HL-60 (cell line): ENCODE measurements at regions not wholly inside any gene's neighbourhood (a gene's known extent, or its start where the extent isn't known, plus 50 kb on each side); places are given as distances from the start of the nearest gene placed in this dataset.

Experiments
- DNase-seq, 2 experiments: peaks; one replicate each; pipeline ENCODE4 v3.0.0-alpha.2; 2010 to 2020; ENCODE audit warnings: low read depth in 1 of 2, low spot score in 1 of 2
- H3K27ac ChIP-seq: fragments of 250-450 bp; sonication (Bioruptor Pico); replicated peaks from 2 replicates; pipeline ENCODE4 v1.5.1; 2020; ENCODE audit warnings: mild to moderate bottlenecking, moderate library complexity
- H3K27me3 ChIP-seq: fragments of 250-450 bp; sonication (Bioruptor Pico); 2 replicates; pipeline ENCODE4 v1.5.1; 2021; ENCODE audit warnings: mild to moderate bottlenecking, moderate library complexity; ENCODE audit not compliant: insufficient read depth, poor library complexity, severe bottlenecking
- H3K4me3 ChIP-seq: replicated peaks from 2 replicates; pipeline ENCODE4 v1.5.1; 2011; ENCODE audit warnings: mild to moderate bottlenecking, control low read depth, low read length; ENCODE audit not compliant: insufficient read depth
- CTCF ChIP-seq: IDR thresholded peaks from one replicate; pipeline ENCODE4 v1.5.1; 2011; ENCODE audit warnings: low read length, control low read depth, inconsistent platforms; ENCODE audit not compliant: insufficient read depth
- GABPA ChIP-seq: IDR thresholded peaks from 2 replicates; pipeline ENCODE4 v1.6.1; 2012; ENCODE audit warnings: low read depth
- POLR2AphosphoS5 ChIP-seq: IDR thresholded peaks from 2 replicates; pipeline ENCODE4 v1.6.1; 2012; ENCODE audit warnings: low read depth
- REST ChIP-seq: IDR thresholded peaks from 2 replicates; pipeline ENCODE4 v1.6.1; 2012; ENCODE audit warnings: low read depth; ENCODE audit not compliant: insufficient replicate concordance
- SPI1 ChIP-seq: IDR thresholded peaks from 2 replicates; pipeline ENCODE4 v1.6.1; 2012; ENCODE audit warnings: low read depth, mild to moderate bottlenecking, borderline replicate concordance

DNA sequence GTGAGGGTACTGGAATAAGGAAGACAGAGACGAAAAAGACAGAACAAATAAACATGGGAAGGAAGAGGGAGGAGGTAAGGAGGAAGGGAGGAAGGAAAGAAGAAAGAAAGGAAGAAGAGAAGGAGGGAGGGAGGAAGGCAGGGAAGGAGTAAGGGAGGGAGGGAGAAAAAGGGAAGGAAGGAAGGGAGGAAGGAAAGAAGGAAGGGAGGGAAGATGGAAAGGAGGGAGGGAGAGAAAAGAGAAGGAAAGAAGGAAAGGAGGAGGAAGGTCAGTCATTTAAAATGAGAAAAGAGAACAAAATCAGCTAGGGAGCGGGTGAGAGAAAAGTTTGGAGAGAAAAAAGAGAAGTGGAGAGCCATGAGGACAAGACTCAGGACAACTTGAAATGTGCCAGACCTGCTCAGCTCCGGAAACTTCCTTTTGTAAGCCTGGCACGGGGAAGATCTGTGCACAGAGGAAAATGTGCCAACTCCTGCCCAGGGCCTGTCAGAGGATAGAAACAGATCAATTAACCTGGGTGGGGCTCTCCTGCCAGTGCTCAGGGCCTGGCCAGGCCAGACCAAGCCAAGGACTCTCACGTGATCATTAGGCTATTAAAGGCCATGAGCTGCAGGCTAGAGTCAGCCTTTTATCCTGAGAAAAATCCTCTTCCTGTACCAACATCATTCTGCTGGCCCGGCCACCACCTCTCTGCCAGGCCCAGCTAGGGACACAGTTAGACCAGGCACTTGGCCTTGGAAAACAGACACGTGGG is 50.1 kb upstream of the BCL6 start:
- no peak overlapping the region for H3K27ac ChIP-seq
- H3K27me3 ChIP-seq = no peaks in the 10 kb centered on the region
- no peak for TF ChIP-seq CTCF
- no peak for TF ChIP-seq REST
- TF ChIP-seq POLR2AphosphoS5 = no peak
- TF ChIP-seq SPI1 = peak; percentile 60; the same call in 1 of the 2 replicates
- no peak for TF ChIP-seq GABPA
- H3K4me3 ChIP-seq = no peak overlapping the region
- peak in 1 of 2 experiments; percentile 28 for DNase-seq

GRCh38 chr3:187798126-187798525 is 52.9 kb upstream of the BCL6 start:
- DNase-seq = peak in 1 of 2 experiments; percentile 27
- Histone ChIP-seq H3K27me3 (no peaks in the 10 kb centered on the region), H3K27ac (peak overlapping the region; percentile 27; the same call in 1 of the 2 replicates), H3K4me3 (no peak overlapping the region)
- TF ChIP-seq SPI1 (peak; percentile 79; the same call in 1 of the 2 replicates), REST (no peak), GABPA (no peak)

DNA sequence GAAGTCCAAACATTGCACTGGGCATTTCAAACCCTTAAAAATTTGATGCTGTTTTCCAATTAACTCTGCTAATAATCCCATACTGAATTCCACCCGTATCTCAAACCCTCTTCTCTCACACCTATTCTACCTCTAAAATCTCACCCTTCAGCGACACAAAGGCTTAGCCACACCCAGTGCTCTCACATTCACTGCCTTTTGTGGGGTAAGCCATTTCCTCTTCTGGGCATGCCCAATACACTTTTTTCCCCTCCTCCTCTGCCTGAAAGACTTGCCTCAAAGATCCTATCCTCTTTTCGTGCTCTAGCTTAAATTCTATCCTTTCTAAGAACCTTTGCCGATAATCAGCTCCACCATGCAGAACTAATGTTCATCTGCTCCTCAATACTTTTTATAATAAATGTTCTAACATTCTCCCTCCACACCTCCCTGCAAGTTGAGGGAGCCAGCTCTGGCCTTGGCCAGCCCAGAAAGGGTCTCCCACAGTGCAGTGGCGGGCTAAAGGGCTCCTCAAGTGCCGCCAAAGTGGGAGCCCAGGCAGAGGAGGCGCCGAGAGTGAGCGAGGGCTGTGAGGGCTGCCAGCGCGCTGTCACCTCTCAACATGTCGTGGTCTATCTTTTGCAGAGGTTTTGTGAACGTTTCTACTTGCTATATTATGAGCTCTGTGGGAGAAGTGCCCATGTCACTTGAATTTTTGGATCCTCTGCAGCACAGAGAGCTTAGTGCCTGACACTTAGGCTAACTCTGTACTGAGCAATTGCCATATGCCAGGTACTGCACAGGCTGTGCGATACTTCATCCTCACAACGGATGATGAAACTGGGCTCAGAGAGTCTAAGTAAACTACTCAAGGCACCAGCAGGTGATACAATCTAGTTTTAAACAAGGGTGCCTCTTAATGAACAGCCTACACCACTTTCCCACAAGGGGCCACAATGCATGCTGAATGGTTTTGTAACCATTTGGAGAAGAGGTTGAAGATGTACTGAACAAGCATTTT is 53.6 kb upstream of the BCL6 start:
- H3K27ac ChIP-seq = peak overlapping the region; percentile 27; the same call in 1 of the 2 replicates
- no peak for DNase-seq
- H3K27me3 ChIP-seq = no peaks in the 10 kb centered on the region
- TF ChIP-seq POLR2AphosphoS5 (no peak), GABPA (no peak), REST (no peak), CTCF (no peak), SPI1 (no peak)
- no peak overlapping the region for H3K4me3 ChIP-seq
